Keratinocyte (primary cell): ENCODE measurements at regions not wholly inside any gene's neighbourhood (a gene's known extent, or its start where the extent isn't known, plus 50 kb on each side); places are given as distances from the start of the nearest gene placed in this dataset.
"Not testable (repeated sequence)": the region's sequence is repeated elsewhere in the genome, so short reads cannot be mapped to it uniquely, and the experiment has no call there.

Experiments used
- DNase-seq: peaks from one replicate; pipeline ENCODE4 v3.0.0-alpha.2; 2011; ENCODE audit warnings: low read depth, missing footprints, low spot score
- FAIRE-seq: peaks from 2 replicates; lab custom pipeline; 2011; peaks lifted over from hg19 to GRCh38; lab: Jason Lieb, UNC
- H2AFZ ChIP-seq: 2 replicates; pipeline ENCODE4 v1.6.0; 2012; ENCODE audit warnings: low read length, control low read depth, inconsistent platforms; ENCODE audit not compliant: control insufficient read depth
- H3K27ac ChIP-seq: 2 replicates; pipeline ENCODE4 v1.5.1; 2011; ENCODE audit warnings: low read length; ENCODE audit not compliant: control insufficient read depth, insufficient read depth
- H3K27me3 ChIP-seq: 3 replicates; pipeline ENCODE4 v1.6.0; 2011; ENCODE audit warnings: low read length; ENCODE audit not compliant: control insufficient read depth, insufficient read depth; ENCODE audit errors: extremely low read depth
- H3K36me3 ChIP-seq, 2 experiments: 2 replicates in 1 of 2; 3 replicates in 1 of 2; pipeline ENCODE4 v1.5.1; 2011; ENCODE audit warnings: low read length in 2 of 2, mild to moderate bottlenecking in 1 of 2; ENCODE audit not compliant: control insufficient read depth in 2 of 2, insufficient read depth in 2 of 2; ENCODE audit errors: extremely low read depth in 1 of 2
- H3K4me1 ChIP-seq: 3 replicates; pipeline ENCODE4 v1.5.1; 2011; ENCODE audit warnings: low read length; ENCODE audit not compliant: control insufficient read depth, insufficient read depth; ENCODE audit errors: extremely low read depth
- H3K4me2 ChIP-seq: 3 replicates; pipeline ENCODE4 v1.6.0; 2011; ENCODE audit warnings: low read depth, low read length; ENCODE audit not compliant: control insufficient read depth, insufficient read depth; ENCODE audit errors: extremely low read depth
- H3K4me3 ChIP-seq, 3 experiments: fragments of 200-600 bp in 1 of 3; sonication (generic) in 1 of 3; 2 replicates in 2 of 3; 3 replicates in 1 of 3; pipeline ENCODE4 v1.5.1; 2011 to 2016; ENCODE audit warnings: low read length in 3 of 3, mild to moderate bottlenecking in 3 of 3, control low read depth in 2 of 3, inconsistent platforms in 1 of 3, low read depth in 1 of 3, mixed read lengths in 1 of 3, mixed run types in 1 of 3, moderate library complexity in 1 of 3; ENCODE audit not compliant: control insufficient read depth in 2 of 3, insufficient read depth in 2 of 3; ENCODE audit errors: extremely low read depth in 1 of 3
- H3K79me2 ChIP-seq: 2 replicates; pipeline ENCODE4 v1.6.0; 2012; ENCODE audit warnings: low read length; ENCODE audit not compliant: control insufficient read depth, insufficient read depth
- H3K9ac ChIP-seq: 3 replicates; pipeline ENCODE4 v1.6.0; 2011; ENCODE audit warnings: low read length; ENCODE audit not compliant: control insufficient read depth, insufficient read depth; ENCODE audit errors: extremely low read depth
- H3K9me1 ChIP-seq: 3 replicates; pipeline ENCODE4 v1.6.0; 2011; ENCODE audit warnings: low read length; ENCODE audit not compliant: control insufficient read depth, insufficient read depth; ENCODE audit errors: extremely low read depth
- H3K9me3 ChIP-seq: 2 replicates; pipeline ENCODE4 v1.5.1; 2012; ENCODE audit warnings: low read depth, low read length; ENCODE audit not compliant: control insufficient read depth
- H4K20me1 ChIP-seq: 3 replicates; pipeline ENCODE4 v1.6.0; 2011; ENCODE audit warnings: low read length; ENCODE audit not compliant: control insufficient read depth, insufficient read depth; ENCODE audit errors: extremely low read depth
- EZH2 ChIP-seq: IDR thresholded peaks from one replicate; pipeline ENCODE4 v1.6.1; 2012; ENCODE audit warnings: inconsistent platforms, mild to moderate bottlenecking, low read length, moderate library complexity
- dilution Hi-C: fragments of 300-500 bp; cut with MboI; formaldehyde crosslinking; loops from one replicate; pipeline ENCODE4 v1.7.0; 2020; ENCODE audit warnings: low sequenced_read_pairs; ENCODE audit not compliant: extremely low pct_ligation_motif_present
- TF ChIP-seq, protein P1 (sequence below), 3 experiments: IDR thresholded peaks in 1 of 3; conservative IDR thresholded peaks in 1 of 3; optimal IDR thresholded peaks in 1 of 3; 2 replicates in 2 of 3; 3 replicates in 1 of 3; pipeline versions ENCODE3 to v1.5.1; 2011; ENCODE audit warnings: low read length in 3 of 3, mild to moderate bottlenecking in 3 of 3, moderate library complexity in 2 of 3, control low read depth in 1 of 3, inconsistent platforms in 1 of 3; ENCODE audit not compliant: insufficient read depth in 2 of 3; ENCODE audit errors: extremely low read depth in 1 of 3

DNA sequence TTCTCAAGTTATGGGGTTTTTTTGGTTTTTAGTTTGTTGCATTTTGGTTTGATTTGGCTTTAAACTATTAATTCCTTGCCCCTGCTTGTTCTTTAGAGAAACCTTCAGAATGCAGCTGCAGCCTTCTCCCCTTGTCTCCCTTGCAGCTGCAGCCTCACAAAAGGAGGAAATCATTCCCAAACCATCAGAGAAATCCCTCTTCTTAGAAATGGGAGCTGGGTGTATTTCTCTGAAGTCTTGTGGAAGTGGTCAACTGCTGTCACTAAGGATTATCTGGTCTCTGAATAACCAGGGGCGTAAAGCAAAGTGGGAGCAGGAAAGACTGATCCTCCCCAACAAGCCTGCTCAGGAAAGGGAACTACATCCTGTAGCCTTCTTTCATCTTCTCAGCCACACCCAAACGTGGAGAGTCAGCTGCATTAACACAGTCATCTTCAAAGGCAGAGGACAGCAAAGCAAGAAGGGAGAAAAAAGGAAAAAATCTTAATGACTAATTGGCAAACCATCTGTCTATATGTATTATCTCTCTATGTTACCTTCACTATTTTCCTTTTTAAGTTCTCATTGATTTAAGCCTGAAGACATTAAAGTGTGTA, 1834.1 kb upstream of the PIK3C3 start:
- DNase-seq = no peak
- no peaks in the 10 kb centered on the region for H3K9me3 ChIP-seq
- no peaks in the 10 kb centered on the region for H3K27me3 ChIP-seq
- H2AFZ ChIP-seq = peak overlapping the region; percentile 58
- peak overlapping the region; percentile 16 for H3K4me2 ChIP-seq
- FAIRE-seq = peak; percentile 49
- no peaks in the 10 kb centered on the region for H3K9me1 ChIP-seq
- no peaks in the 10 kb centered on the region for H4K20me1 ChIP-seq
- no peak overlapping the region for H3K4me3 ChIP-seq
- H3K79me2 ChIP-seq = no peaks in the 10 kb centered on the region
- dilution Hi-C loops = no loop called here
- no peaks in the 10 kb centered on the region for H3K4me1 ChIP-seq
- TF ChIP-seq, protein P1, sequence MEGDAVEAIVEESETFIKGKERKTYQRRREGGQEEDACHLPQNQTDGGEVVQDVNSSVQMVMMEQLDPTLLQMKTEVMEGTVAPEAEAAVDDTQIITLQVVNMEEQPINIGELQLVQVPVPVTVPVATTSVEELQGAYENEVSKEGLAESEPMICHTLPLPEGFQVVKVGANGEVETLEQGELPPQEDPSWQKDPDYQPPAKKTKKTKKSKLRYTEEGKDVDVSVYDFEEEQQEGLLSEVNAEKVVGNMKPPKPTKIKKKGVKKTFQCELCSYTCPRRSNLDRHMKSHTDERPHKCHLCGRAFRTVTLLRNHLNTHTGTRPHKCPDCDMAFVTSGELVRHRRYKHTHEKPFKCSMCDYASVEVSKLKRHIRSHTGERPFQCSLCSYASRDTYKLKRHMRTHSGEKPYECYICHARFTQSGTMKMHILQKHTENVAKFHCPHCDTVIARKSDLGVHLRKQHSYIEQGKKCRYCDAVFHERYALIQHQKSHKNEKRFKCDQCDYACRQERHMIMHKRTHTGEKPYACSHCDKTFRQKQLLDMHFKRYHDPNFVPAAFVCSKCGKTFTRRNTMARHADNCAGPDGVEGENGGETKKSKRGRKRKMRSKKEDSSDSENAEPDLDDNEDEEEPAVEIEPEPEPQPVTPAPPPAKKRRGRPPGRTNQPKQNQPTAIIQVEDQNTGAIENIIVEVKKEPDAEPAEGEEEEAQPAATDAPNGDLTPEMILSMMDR (optimal IDR thresholded peaks at IDR 0.05 in 1 of 3, IDR thresholded peaks at IDR 0.05 in 1 of 3, conservative IDR thresholded peaks at IDR 0.05 in 1 of 3; ENCODE audit: extremely low read depth in 1 of 3, insufficient read depth in 2 of 3, low read length in 3 of 3) = no peak
- no peak for TF ChIP-seq EZH2
- no peak overlapping the region for H3K27ac ChIP-seq
- H3K9ac ChIP-seq = no peak overlapping the region
- H3K36me3 ChIP-seq = no peaks in the 10 kb centered on the region

DNA sequence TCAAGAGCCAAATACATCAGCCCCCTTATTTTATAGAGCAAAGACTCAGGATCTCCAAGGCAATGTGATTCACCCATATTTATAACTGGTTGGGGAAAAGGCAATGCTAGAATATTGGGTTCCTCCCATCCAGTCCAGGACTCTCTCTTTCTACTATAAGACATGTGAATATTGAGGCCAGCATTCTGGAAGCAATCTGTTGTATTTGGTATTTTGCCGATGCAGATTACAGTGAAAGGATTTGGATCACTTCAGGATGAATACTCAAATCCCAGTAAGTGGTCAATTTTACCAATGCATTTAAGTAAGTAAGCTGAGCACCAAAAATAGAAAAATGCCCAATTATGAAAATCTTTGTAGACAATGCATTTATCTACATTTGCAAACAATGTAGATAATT, 1834.7 kb upstream of the PIK3C3 start:
- H3K4me1 ChIP-seq = no peaks in the 10 kb centered on the region
- no peak overlapping the region for H3K27ac ChIP-seq
- no peak overlapping the region for H2AFZ ChIP-seq
- H3K27me3 ChIP-seq = no peaks in the 10 kb centered on the region
- dilution Hi-C loops = no loop called here
- no peaks in the 10 kb centered on the region for H3K36me3 ChIP-seq
- TF ChIP-seq EZH2 = no peak
- TF ChIP-seq, protein P1 (optimal IDR thresholded peaks at IDR 0.05 in 1 of 3, IDR thresholded peaks at IDR 0.05 in 1 of 3, conservative IDR thresholded peaks at IDR 0.05 in 1 of 3; ENCODE audit: extremely low read depth in 1 of 3, insufficient read depth in 2 of 3, low read length in 3 of 3) = no peak
- H3K79me2 ChIP-seq = no peaks in the 10 kb centered on the region
- H3K9me1 ChIP-seq = no peaks in the 10 kb centered on the region
- no peak overlapping the region for H3K9ac ChIP-seq
- H3K4me2 ChIP-seq = no peak overlapping the region
- no peaks in the 10 kb centered on the region for H4K20me1 ChIP-seq
- no peak for FAIRE-seq
- no peak for DNase-seq
- H3K9me3 ChIP-seq = no peaks in the 10 kb centered on the region
- no peak overlapping the region for H3K4me3 ChIP-seq

DNA sequence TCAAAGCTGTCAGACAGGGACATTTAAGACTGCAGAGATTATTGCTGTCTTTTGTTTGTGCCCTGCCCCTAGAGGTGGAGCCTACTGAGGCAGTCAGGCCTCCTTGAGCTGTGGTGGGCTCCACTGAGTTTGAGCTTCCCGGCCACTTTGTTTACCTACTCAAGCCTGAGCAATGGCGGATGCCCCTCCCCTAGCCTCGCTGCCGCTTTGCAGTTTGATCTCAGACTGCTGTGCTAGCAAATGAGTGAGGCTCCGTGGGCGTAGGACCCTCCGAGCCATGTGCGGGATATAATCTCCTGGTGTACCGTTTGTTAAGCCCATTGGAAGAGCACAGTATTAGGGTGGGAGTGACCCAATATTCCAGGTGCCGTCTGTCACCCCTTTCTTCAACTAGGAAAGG, 1835.5 kb upstream of the PIK3C3 start:
- dilution Hi-C loops, H3K79me2 ChIP-seq, H3K4me3 ChIP-seq, H3K9ac ChIP-seq, H3K27ac ChIP-seq, H3K9me3 ChIP-seq, DNase-seq, H3K4me2 ChIP-seq, H4K20me1 ChIP-seq, FAIRE-seq, H3K36me3 ChIP-seq, H3K9me1 ChIP-seq, H3K27me3 ChIP-seq, H2AFZ ChIP-seq, H3K4me1 ChIP-seq: not testable (repeated sequence)
